ENCODE measurements at regions not wholly inside any gene's neighbourhood (a gene's known extent, or its start where the extent isn't known, plus 50 kb on each side); places are given as distances from the start of the nearest gene placed in this dataset.

- TF ChIP-seq YY1 (IDR thresholded peaks at IDR 0.05; ENCODE audit: low read depth), result no peak
- TF ChIP-seq CREB1 (IDR thresholded peaks at IDR 0.05; ENCODE audit: low read depth), result no peak
- no peak for TF ChIP-seq TAF1 (IDR thresholded peaks at IDR 0.05; ENCODE audit: low read depth)
- no peak for TF ChIP-seq TCF12 (IDR thresholded peaks at IDR 0.05; ENCODE audit: low read depth)
- TF ChIP-seq MAX (IDR thresholded peaks at IDR 0.05), result no peak
- no peak for TF ChIP-seq EP300 (IDR thresholded peaks at IDR 0.05; ENCODE audit: borderline replicate concordance)
- TF ChIP-seq NFIC (IDR thresholded peaks at IDR 0.05), result no peak
- TF ChIP-seq EGR1 (IDR thresholded peaks at IDR 0.05), result no peak
These were observed 122.7 kb upstream of the STEAP4 start for GRCh38 chr7:88429382-88429781.
